Loucy (cell line): ENCODE measurements at regions not wholly inside any gene's neighbourhood (a gene's known extent, or its start where the extent isn't known, plus 50 kb on each side); places are given as distances from the start of the nearest gene placed in this dataset.
"Not testable (repeated sequence)": the region's sequence is repeated elsewhere in the genome, so short reads cannot be mapped to it uniquely, and the experiment has no call there.

Experiments
- H2AFZ ChIP-seq: fragments of 200-600 bp; sonication (generic); 2 replicates; pipeline ENCODE4 v1.6.0; 2016; ENCODE audit warnings: antibody characterized with exemption, mild to moderate bottlenecking, low read length, moderate library complexity
- H3F3A ChIP-seq: fragments of 200-600 bp; 2 replicates; pipeline ENCODE4 v1.6.0; 2016; ENCODE audit warnings: antibody characterized with exemption, low read depth, mild to moderate bottlenecking
- H3K27me3 ChIP-seq: fragments of 200-600 bp; sonication (generic); 2 replicates; pipeline ENCODE4 v1.6.1; 2014; ENCODE audit warnings: low read length, mild to moderate bottlenecking; ENCODE audit not compliant: insufficient read depth, poor library complexity, severe bottlenecking
- H3K36me3 ChIP-seq: fragments of 200-600 bp; sonication (generic); 2 replicates; pipeline ENCODE4 v1.6.1; 2016; ENCODE audit warnings: low read length; ENCODE audit not compliant: insufficient read depth
- H3K4me1 ChIP-seq: fragments of 200-600 bp; sonication (generic); 2 replicates; pipeline ENCODE4 v1.5.1; 2014; ENCODE audit warnings: low read length, mild to moderate bottlenecking; ENCODE audit not compliant: insufficient read depth, poor library complexity, severe bottlenecking
- H3K4me2 ChIP-seq: fragments of 200-600 bp; sonication (generic); 2 replicates; pipeline ENCODE4 v1.6.0; 2014; ENCODE audit warnings: antibody characterized with exemption, low read length, low read depth, mild to moderate bottlenecking; ENCODE audit not compliant: poor library complexity, severe bottlenecking
- H3K4me3 ChIP-seq: fragments of 200-600 bp; sonication (generic); 2 replicates; pipeline ENCODE4 v1.5.1; 2014; ENCODE audit warnings: low read length, mild to moderate bottlenecking, mixed read lengths; ENCODE audit not compliant: poor library complexity, severe bottlenecking
- H3K79me2 ChIP-seq: fragments of 200-600 bp; sonication (generic); 2 replicates; pipeline ENCODE4 v1.6.1; 2014; ENCODE audit warnings: low read length; ENCODE audit not compliant: insufficient read depth
- H3K9ac ChIP-seq: fragments of 200-600 bp; sonication (generic); 2 replicates; pipeline ENCODE4 v1.6.0; 2014; ENCODE audit warnings: mild to moderate bottlenecking, low read depth, low read length, moderate library complexity; ENCODE audit not compliant: poor library complexity, severe bottlenecking
- H3K9me2 ChIP-seq: fragments of 200-600 bp; sonication (generic); replicated peaks from 2 replicates; pipeline ENCODE4 v1.6.1; 2016; ENCODE audit warnings: low read depth, low read length, mixed read lengths
- H3K9me3 ChIP-seq: fragments of 200-600 bp; sonication (generic); 2 replicates; pipeline ENCODE4 v1.6.1; 2014; ENCODE audit warnings: mild to moderate bottlenecking, antibody characterized with exemption, low read length, low read depth; ENCODE audit not compliant: insufficient read depth
- H4K20me1 ChIP-seq: fragments of 200-600 bp; sonication (generic); 2 replicates; pipeline ENCODE4 v1.6.0; 2014; ENCODE audit warnings: antibody characterized with exemption, low read length, mild to moderate bottlenecking; ENCODE audit not compliant: insufficient read depth, poor library complexity, severe bottlenecking
- CTCF ChIP-seq: fragments of 200-600 bp; sonication (generic); conservative IDR thresholded peaks from 2 replicates; pipeline ENCODE4 v1.5.1; 2014; ENCODE audit warnings: mild to moderate bottlenecking, antibody characterized with exemption, low read length
- EZH2phosphoT487 ChIP-seq: fragments of 200-600 bp; IDR thresholded peaks from 2 replicates; pipeline ENCODE4 v1.6.1; 2018; ENCODE audit warnings: antibody characterized with exemption, mild to moderate bottlenecking, moderate library complexity, borderline replicate concordance

- TF ChIP-seq EZH2phosphoT487, result no peak
- no peak for TF ChIP-seq CTCF
- Histone ChIP-seq H3K9me3 (no peaks in the 10 kb centered on the region), H4K20me1 (no peaks in the 10 kb centered on the region), H3K79me2 (no peaks in the 10 kb centered on the region), H3K4me1 (no peaks in the 10 kb centered on the region), H3K27me3 (no peaks in the 10 kb centered on the region), H3K36me3 (no peaks in the 10 kb centered on the region), H2AFZ (no peak overlapping the region), H3K9me2 (no peaks in the 10 kb centered on the region), H3K4me2 (no peak overlapping the region), H3F3A (no peaks in the 10 kb centered on the region), H3K9ac (no peak overlapping the region), H3K4me3 (no peak overlapping the region)
Measured at GRCh38 chr15:36029606-36030210, 483.7 kb upstream of the DPH6 start.

- Histone ChIP-seq H4K20me1 (no peaks in the 10 kb centered on the region), H3K79me2 (no peaks in the 10 kb centered on the region), H3K9me3 (no peaks in the 10 kb centered on the region), H3K9ac (no peak overlapping the region), H3K4me2 (no peak overlapping the region), H2AFZ (no peak overlapping the region), H3K9me2 (no peaks in the 10 kb centered on the region), H3K27me3 (no peaks in the 10 kb centered on the region), H3F3A (no peaks in the 10 kb centered on the region), H3K4me3 (no peak overlapping the region), H3K36me3 (no peaks in the 10 kb centered on the region), H3K4me1 (no peaks in the 10 kb centered on the region)
- TF ChIP-seq EZH2phosphoT487 (no peak), CTCF (no peak)
Measured at GRCh38 chr15:36039996-36040572, 494.1 kb upstream of the DPH6 start.

GRCh38 chr15:36047018-36047716 is 501.2 kb upstream of the DPH6 start:
- H3K79me2 ChIP-seq, H3K4me3 ChIP-seq: not testable (repeated sequence)

More at GRCh38 chr15:36047018-36047716, 501.2 kb upstream of the DPH6 start:
- H3K9ac ChIP-seq, H3K9me2 ChIP-seq, H3K36me3 ChIP-seq, H3K9me3 ChIP-seq, H3F3A ChIP-seq, H3K4me1 ChIP-seq, H3K4me2 ChIP-seq, H4K20me1 ChIP-seq, H3K27me3 ChIP-seq, H2AFZ ChIP-seq: not testable (repeated sequence)
